GM21619 (cell line): ENCODE measurements at regions not wholly inside any gene's neighbourhood (a gene's known extent, or its start where the extent isn't known, plus 50 kb on each side); places are given as distances from the start of the nearest gene placed in this dataset.
"Not testable (repeated sequence)": the region's sequence is repeated elsewhere in the genome, so short reads cannot be mapped to it uniquely, and the experiment has no call there.

Source experiments
- ATAC-seq: cut with Tn5 transposase; IDR thresholded peaks from one replicate; pipeline ENCODE4 v1.9.1; 2021; ENCODE audit not compliant: unreplicated experiment

DNA sequence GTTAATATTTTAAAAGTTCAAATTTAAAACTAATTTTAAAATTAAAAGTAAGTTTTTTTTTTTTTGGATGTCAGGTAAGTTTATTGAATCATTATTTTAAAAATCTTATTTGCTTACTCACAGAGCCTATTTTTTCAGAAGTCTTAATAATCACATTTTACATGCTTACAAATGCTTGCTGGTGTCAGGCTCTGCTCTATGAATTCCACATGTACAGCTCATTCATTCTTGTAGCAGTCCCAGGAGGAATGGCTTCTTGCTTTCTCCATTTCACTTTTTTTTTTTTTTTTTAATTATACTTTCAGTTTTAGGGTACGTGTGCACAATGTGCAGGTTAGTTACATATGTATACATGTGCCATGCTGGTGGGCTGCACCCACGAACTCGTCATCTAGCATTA, 368.1 kb downstream of the HS3ST1 start:
- not testable (repeated sequence) for ATAC-seq

DNA sequence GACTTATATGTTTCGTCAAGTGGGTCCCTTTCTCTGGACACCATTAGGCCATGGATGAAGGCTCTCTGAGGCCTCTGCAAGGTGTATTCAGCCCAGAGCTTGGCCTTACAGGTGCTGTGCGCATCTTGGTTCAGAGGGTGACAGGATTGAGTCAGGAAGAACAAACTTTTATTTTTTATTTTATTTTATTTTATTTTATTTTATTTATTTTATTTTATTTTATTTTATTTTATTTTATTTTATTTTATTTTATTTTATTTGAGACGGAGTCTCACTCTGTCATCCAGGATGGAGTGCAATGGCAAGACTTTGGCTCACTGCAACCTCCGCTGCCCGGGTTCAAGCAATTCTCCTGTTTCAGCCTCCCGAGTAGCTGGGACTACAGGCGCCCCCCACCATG, 370.4 kb upstream of the CLNK start:
- ATAC-seq, result not testable (repeated sequence)

DNA sequence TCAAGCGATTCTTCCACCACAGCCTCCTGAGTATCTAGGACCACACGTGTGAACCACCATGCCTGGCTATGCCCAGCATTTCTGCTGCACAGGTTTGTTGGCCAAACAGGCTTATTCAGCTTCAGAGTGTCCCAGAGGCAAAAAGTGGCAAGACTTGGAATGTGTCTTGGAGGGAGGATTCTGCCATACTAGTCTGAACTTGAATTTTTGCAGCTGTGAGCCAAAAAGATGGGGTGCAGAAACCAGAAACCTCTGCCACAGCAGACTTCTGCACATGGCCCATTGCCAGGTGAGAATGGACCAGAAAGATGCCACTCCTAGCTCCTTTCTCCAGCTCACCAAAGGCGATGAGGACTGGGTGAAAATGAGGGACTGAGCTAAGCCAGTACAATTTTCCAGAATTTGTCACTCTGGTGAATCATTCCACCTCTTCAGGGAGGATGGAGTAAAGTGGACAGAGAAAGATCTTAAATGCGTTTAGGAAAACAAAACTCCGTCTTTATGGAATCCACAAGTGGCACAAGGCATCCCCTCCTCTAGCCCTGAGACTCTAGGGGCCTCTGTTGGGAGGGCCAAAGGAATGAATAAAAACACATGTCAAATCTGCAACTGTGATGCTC, 369.1 kb upstream of the CLNK start:
- ATAC-seq, result no peak

DNA sequence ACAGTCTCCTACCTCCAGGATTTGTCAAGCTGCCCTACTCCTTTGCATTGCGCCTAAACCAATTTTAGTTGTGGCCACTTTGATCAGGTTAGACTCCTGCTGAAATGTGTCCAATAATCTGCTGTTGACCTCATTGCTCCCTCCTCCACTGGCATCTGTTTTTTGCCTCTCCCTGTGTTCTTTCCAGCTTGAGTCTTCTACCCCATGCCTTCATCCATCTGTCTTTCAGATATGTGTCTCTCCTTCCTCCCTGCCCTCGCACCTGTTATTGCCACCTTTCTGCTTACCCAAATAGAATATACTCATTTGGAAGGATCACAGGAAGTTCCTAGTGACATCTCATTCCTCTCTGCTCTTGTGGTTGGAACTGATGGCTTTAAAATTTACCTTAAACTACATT, 366.6 kb upstream of the CLNK start:
- no peak for ATAC-seq

DNA sequence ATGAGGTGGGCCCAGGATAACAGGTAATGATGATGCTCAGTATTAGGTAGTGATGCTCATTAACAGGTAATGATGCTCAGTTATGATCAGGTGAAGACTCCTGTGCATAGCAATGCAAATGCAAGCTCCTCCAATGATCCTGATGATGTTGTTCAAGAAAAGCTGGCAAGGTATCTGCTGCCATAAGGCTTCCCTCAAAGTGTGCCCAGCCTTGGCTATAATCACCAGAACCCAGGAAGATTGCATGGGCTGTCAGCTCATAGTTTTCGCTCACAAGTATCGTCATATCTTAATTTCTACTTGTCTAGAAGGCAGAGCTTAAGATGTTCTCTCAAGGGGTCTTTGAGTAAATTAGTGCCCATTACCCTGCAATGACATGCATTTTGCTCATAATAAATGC, 366.2 kb upstream of the CLNK start:
- no peak for ATAC-seq

DNA sequence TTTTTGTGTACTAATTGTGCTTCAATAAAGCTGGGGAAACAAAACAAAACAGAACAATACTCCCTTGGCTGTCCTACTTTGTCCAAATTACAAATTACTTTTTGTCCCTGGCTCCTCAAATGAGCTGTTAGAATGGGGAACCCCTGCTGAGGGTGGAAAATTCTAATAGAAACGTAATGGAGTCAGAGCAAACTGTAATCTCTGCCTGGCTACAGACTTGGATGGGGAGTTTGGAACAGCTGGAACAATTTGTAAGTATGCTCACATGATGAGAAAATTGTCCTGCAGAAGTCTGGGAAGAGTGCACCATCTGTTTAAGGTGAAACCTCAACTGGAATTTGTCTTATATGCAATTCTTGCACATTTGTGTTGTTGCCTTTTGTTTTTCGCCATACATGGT, 364.4 kb upstream of the CLNK start:
- ATAC-seq, result no peak

DNA sequence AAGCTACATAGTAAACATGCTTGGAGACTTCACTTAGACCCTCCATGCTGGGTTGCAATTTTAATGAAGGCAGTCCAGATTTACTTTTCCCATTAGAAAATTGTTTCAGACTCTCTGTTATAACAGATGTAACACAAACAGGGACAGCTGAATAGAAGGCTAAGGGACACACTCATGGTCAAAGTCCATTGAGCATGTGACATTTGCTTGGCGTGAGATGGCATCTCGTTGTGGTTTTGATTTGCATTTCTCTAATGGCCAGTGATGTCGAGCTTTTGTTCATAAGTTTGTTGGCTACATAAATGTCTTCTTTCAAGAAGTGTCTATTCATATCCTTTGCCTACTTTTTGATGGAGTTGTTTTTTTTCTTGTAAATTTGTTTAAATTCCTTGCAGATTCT, 358.2 kb upstream of the CLNK start:
- no peak for ATAC-seq

DNA sequence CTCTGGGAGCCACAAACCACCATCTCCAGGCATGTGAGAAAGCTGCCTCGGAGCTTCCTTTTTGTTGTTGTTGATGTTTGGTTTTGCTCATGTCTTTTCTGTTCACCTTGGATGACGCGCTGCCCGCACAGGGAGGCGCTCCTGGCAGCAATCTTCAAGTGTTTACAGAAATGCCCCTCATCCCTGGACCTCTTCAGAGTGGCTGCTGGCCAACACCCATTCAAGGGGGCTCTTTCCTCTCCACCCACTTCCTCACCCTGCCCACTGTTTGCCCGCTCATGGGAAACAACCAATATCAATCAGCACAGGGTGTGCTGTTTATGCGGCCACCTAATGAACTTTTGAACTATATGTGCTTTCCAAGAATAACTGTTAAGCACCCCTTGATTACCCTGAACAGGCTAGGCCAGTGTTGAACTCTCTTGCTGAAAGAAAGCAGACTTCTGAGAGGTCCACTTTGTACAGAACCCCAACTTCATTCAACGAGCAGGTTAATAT, 355.1 kb upstream of the CLNK start:
- no peak for ATAC-seq

DNA sequence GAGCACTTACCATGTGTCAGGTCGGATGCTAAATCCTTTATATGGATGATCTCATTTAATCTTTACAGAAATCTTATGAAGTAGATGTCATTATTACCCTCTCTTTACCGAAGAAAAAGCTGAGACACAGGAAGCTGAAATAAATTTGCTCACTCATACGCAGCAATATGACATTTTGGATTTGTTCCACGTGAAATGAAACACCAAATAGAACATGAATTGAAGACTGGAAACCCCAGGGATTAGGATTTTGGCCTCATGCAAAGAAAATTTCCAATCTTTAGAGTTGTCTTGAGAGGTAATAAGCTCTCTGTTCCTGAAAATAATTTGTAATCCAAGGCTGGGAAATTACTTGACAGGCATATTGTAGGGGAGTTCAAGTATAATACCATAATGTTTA, 354.4 kb upstream of the CLNK start:
- ATAC-seq, result no peak

DNA sequence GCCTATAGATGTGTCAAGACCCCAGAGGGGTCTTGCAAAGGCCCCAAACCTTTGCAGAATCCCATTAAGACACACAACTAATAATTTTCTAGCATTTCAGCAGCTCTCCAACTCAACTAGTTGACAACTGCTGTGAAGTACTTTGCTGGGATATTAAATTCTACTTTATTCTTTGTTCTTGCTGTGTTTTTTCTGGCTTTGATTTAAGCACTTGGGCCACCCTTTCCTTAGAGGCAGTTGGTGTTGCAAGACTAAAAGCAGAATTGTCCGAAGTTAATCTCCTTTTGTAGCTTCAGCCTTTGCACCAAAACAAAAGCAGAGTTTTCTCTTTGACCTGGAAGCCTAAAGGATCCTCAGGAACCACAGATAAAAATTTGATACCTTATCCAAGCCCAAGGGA, 353.1 kb upstream of the CLNK start:
- no peak for ATAC-seq

DNA sequence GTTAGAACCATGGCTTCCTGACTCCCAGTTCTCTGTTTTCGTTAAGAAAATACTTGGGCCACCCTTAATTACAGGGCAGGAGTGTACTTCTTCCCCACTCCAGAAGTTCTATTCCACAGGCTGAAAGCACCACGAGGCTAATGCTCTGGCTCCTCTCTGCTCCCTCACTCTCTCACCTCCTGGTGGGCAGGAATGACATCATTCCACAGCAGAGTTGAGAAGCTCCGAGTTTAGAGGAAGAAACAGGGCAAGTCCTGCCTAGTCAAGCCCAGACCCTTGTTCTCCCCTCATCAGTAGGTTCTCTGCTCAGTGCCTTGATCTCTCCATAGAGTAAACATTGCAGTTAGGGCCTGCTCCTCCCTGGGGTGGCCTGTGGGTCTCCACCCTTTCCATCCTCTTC, 343.8 kb upstream of the CLNK start:
- ATAC-seq, result no peak

DNA sequence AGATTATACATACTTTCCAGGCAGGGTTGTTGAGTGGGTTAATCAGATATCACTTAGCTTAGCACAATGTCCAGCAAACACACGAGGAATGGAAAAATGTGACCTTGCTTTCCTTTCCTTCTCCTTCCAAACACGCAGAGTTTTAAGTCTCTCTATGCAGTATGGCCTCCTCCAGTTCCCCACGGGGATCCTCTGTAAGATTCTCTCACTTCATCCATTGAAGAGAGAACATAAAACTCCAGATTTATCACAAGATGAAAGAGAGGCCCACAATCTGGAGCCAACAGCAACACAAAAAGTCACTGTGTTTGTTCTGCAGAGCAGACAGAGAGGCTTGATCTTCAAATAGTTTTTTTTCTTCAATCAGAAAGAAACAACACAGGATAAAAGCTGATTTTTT, 336.8 kb upstream of the CLNK start:
- no peak for ATAC-seq

DNA sequence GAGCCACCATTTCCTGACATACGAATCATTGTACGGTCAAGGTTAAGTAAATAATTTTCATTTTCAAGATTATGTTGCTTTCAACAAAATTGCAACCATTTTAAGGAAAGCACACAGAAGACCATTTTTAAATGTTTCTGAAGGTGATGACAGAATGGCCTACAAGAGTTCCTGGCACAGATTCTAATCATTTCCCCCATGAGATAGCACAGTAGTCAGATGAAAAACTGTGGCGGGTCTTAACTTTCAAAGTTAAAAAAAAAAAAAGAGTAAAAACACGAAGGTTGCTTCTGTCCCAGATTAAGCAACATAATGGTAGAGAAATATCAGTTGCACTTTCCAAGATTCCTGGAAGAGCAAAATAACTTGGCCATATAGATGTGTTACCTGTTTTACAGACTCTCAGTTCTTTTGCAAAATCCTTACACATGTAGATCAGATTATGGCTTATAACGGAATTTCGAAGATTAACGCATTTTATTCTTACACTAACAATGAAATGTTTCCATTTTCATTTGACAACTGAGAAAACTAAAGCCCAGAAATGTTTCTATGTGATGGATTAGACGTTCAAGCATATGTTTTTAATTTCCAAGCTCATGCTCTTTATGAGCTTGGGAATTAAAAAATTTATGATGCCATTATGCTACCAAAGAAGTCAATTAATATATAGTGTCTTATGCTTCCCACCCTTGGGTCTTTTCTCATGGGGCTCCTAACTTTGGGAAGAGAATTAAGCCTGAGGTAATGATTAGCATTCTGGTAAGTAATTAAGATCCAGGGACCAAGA, 335.1 kb upstream of the CLNK start:
- ATAC-seq, result no peak

DNA sequence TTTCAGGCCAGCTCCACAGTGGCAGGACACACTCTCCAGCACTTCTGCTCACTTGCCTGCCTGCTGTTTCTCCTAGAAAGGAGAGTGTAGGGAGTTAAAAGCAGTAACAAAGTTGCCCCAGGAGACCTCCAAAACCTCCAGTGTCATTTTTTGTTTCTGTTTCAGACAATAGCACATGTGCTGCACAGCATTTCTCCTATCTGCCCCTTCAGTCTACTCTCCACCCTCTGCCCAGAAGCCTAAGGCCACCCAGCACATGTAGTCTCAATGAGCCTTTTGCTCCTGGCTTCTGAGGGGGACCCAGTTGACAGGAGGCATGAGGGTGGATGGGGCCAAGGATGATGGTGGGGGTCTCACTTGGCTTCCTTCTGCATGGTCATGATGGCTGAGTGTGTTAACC, 329.6 kb upstream of the CLNK start:
- ATAC-seq, result no peak

DNA sequence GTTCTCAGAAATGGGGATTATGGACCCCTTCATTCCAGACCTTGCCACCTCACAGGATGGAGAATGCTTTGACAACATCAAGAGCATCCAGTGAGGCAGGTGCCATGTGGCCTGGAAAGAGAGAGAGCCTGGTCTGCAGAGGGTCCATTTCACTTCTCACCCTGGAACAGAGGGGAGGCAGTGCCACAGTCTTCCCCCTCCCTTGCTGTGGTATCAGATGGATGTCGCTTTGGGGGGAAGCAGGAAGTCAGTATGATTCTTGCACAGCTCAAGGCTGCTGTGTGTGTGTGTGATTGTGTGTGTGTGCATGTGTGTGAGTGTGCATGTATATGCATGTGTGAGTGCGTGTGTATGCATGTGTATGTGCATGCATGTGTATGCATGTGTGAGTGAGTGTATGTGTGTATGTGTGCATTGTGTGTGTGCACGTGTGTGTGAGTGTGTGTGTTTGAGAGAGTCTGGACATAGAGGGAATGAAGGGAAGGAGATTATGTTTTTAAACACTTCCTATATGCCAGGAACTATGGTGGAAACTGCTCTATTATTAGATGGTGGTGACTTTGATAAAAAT, 328.6 kb upstream of the CLNK start:
- no peak for ATAC-seq

DNA sequence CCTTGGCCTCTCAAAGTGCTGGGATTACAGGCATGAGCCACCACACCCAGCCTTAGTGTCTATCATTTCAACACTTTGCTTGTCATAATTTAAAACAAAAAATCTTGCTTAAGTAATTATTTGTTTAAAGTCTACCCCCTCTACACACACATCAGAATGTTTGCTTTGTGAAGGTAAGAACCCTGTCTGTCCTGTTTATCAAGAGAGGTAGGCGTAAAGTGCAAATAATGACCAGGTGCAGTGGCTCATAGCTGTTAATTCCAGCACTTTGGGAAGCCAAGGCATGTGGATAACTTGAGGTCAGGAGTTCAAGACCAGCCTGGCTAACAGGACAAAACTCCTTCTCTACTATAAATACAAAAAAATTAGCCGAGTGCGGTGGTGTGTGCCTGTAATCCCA, 326.7 kb upstream of the CLNK start:
- ATAC-seq, result no peak

DNA sequence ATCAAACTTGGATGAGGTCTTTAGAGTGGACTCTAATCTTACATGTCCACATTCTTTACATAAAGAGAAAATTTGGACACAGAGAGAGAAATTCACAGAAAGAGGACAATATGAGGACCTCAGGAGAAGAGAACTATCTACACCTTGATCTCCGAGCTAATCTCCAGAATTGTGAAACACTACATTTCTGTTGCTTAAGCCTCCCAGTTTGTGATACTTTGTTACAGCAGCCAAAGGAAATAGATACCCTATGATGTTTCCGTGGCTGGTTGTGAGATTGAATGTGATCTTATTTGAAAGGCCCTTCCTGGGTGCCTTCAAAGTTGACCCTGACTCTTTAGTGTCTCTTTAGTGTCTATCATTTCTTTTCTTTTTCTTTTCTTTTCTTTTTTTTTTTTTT, 326.1 kb upstream of the CLNK start:
- ATAC-seq, result no peak

DNA sequence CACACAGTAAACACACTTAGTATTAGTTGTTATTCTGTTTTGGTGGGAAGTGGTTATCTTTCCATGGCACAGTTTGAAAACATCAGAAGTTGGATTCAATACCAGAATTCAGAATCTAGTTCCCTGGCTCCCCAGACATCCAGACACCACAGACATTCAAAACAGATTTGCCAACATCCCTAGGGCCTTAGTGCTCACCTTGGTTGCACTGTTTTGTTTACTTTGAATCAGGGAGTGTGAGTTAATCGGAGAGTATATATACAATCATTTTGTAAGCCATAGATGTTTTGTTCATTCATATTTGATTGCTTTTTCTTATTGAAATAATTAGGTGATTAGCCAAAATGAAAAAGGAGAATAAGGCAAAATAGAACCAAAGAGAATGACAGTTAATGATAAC, 324.7 kb upstream of the CLNK start:
- no peak for ATAC-seq

DNA sequence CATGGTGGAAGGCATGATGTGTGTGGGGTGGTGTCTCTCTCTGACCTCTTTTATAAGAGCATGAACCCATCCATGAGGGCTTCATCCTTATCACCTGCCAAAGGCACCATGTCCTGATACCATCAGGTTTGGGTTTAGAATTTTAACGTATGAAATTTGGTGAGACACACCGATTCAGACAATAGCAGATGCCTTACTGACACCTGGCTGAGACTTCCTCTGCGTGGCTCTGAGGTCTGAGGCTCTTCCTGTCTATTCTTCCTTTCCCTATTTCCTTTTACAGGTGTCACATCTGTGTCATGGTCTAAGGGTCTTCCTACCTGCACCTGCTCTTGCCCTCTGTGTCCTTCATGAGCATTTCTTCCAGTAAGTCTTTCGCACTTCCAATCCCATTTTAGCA, 320.7 kb upstream of the CLNK start:
- ATAC-seq, result no peak

DNA sequence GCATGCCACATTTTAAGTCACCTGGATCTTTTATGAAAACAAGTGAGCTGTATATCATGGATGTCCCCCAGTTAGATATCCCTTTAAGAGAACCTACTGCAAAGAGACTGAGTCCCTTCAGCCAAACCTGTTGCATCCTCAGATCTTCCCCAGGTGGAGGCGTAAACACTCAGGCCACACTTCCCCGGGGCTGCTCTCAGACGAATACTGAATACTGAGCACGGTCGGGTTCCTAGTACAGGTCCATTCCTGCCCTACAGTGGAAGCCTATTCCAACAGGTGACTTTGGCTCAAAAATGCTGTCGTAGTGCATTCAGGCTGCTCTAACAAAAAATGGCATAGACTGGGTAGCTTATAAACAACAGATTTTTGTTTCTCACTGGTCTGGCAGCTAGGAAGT, 320.2 kb upstream of the CLNK start:
- no peak for ATAC-seq

DNA sequence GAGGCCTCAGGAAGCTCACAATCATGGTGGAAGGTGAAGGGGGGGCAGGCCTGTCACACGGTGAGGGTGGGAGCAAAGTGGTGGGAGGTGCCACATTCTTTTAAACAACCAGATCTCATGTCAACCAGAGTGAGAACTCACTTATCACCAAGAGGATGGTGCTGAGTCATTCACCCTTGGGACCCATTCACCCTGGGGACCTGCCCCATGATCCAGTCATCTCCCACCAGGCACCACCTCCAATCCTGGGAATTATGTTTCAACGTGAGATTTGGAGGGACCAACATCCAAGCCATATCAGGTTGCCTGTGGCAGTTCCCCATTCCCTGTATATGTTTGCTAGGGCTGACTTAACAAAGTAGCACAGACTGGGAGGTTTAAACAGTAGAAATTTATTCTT, 318.4 kb upstream of the CLNK start:
- ATAC-seq, result no peak

DNA sequence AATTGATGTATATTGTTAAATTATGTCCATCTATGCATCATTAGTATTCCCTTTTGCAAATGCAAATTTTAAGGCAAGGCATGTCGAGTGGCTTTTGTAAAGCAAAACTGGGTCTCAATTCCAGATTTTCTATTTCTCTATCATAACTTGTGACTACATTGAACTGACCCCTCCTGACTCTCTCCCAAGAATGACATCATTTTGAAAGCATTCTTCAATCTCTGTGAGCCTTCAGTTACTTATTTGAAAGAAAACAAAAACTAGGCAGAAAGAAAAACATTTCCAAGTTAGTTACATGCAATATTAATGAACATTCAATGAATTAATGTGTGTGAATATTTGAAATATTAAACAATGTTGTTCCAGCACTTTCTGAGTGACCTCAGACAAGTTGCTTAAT, 314.3 kb upstream of the CLNK start:
- no peak for ATAC-seq
